Endodermal cell (in vitro differentiated cells): ENCODE measurements at regions not wholly inside any gene's neighbourhood (a gene's known extent, or its start where the extent isn't known, plus 50 kb on each side); places are given as distances from the start of the nearest gene placed in this dataset.

ENCODE experiments used
- DNase-seq: peaks from one replicate; pipeline ENCODE4 v3.0.0-alpha.2; 2017
- H3K27ac ChIP-seq: 2 replicates; pipeline ENCODE4 v1.5.1; 2013; ENCODE audit warnings: mild to moderate bottlenecking, low read depth, low read length, moderate library complexity
- H3K27me3 ChIP-seq: 2 replicates; pipeline ENCODE4 v1.6.1; 2013; ENCODE audit warnings: mild to moderate bottlenecking, low read length, moderate library complexity; ENCODE audit not compliant: insufficient read depth, control insufficient read depth, poor library complexity, severe bottlenecking
- H3K36me3 ChIP-seq: 2 replicates; pipeline ENCODE4 v1.7.0; 2013; ENCODE audit warnings: mild to moderate bottlenecking, low read length, moderate library complexity; ENCODE audit not compliant: control insufficient read depth, insufficient read depth
- H3K4me1 ChIP-seq: one replicate; pipeline ENCODE4 v1.7.0; 2013; ENCODE audit warnings: low read length; ENCODE audit not compliant: control insufficient read depth, insufficient read depth
- H3K4me3 ChIP-seq: 2 replicates; pipeline ENCODE4 v1.5.1; 2013; ENCODE audit warnings: mild to moderate bottlenecking, low read length, moderate library complexity
- H3K9ac ChIP-seq: 2 replicates; pipeline ENCODE4 v1.6.1; 2013; ENCODE audit warnings: mild to moderate bottlenecking, low read length, moderate library complexity; ENCODE audit not compliant: poor library complexity, severe bottlenecking; ENCODE audit errors: extremely low read depth
- H3K9me3 ChIP-seq: 2 replicates; pipeline ENCODE4 v1.6.1; 2013; ENCODE audit warnings: mild to moderate bottlenecking, low read length, moderate library complexity; ENCODE audit not compliant: control insufficient read depth
- H3K27ac Mint-ChIP-seq: 2 replicates; pipeline ENCODE4 v1.8.0; 2020; ENCODE audit warnings: mixed read lengths
- H3K27me3 Mint-ChIP-seq: 2 replicates; pipeline ENCODE4 v1.8.0; 2021; ENCODE audit warnings: mild to moderate bottlenecking, mixed read lengths; ENCODE audit not compliant: insufficient read depth
- H3K36me3 Mint-ChIP-seq: 2 replicates; pipeline ENCODE4 v1.8.0; 2020; ENCODE audit warnings: low read depth, mixed read lengths
- H3K4me1 Mint-ChIP-seq: 2 replicates; pipeline ENCODE4 v1.8.0; 2020; ENCODE audit warnings: mixed read lengths
- H3K4me3 Mint-ChIP-seq: 2 replicates; pipeline ENCODE4 v1.8.0; 2020; ENCODE audit warnings: mild to moderate bottlenecking, moderate library complexity, mixed read lengths
- H3K9me3 Mint-ChIP-seq: 2 replicates; pipeline ENCODE4 v1.8.0; 2020; ENCODE audit warnings: mild to moderate bottlenecking, mixed read lengths
- CTCF ChIP-seq: fragments of 200-600 bp; sonication (generic); conservative IDR thresholded peaks from 2 replicates; pipeline ENCODE4 v1.5.0; 2021; ENCODE audit warnings: antibody characterized with exemption, mild to moderate bottlenecking
- WGBS, 2 experiments: methylation state at CpG; one replicate each; pipeline versions ENCODE4 v1.1.5 to v1.1.7; 2013; ENCODE audit warnings: missing lambda C conversion rate in 2 of 2, mixed read lengths in 1 of 2; ENCODE audit not compliant: insufficient coverage in 1 of 2, insufficient read length in 1 of 2; 5-methylcytosine and 5-hydroxymethylcytosine counted together

- Histone ChIP-seq H3K27ac (no peak overlapping the region), H3K9ac (no peak overlapping the region), H3K36me3 (no peaks in the 10 kb centered on the region), H3K4me1 (no peaks in the 10 kb centered on the region), H3K9me3 (no peaks in the 10 kb centered on the region), H3K27me3 (no peaks in the 10 kb centered on the region), H3K4me3 (no peak overlapping the region)
- Mint-ChIP-seq H3K27ac (no peak overlapping the region), H3K9me3 (no peaks in the 10 kb centered on the region), H3K36me3 (no peaks in the 10 kb centered on the region), H3K4me1 (no peaks in the 10 kb centered on the region), H3K27me3 (no peaks in the 10 kb centered on the region), H3K4me3 (no peak overlapping the region)
- DNase-seq, result no peak
- TF ChIP-seq CTCF, result no peak
- 92 to 98% methylated on average over 2 to 5 of the region's 6 CpGs for WGBS, 2 experiments
Measured at GRCh38 chr4:136461533-136461932, 1070.8 kb downstream of the PCDH18 start.

- Mint-ChIP-seq H3K4me3 (no peak overlapping the region), H3K36me3 (no peaks in the 10 kb centered on the region), H3K27ac (no peak overlapping the region), H3K4me1 (no peaks in the 10 kb centered on the region), H3K9me3 (peaks cover under 1% of the 10 kb centered on the region), H3K27me3 (no peaks in the 10 kb centered on the region)
- no peaks in the 10 kb centered on the region for H3K4me1 ChIP-seq
- WGBS, 2 experiments, result 75 to 91% methylated on average over 2 to 4 of the region's 4 CpGs
- H3K27ac ChIP-seq, result no peak overlapping the region
- peaks cover 6% of the 10 kb centered on the region for H3K9me3 ChIP-seq
- no peak for DNase-seq
- no peak overlapping the region for H3K4me3 ChIP-seq
- no peaks in the 10 kb centered on the region for H3K36me3 ChIP-seq
- no peaks in the 10 kb centered on the region for H3K27me3 ChIP-seq
- no peak overlapping the region for H3K9ac ChIP-seq
- no peak for TF ChIP-seq CTCF
Measured at GRCh38 chr4:136458326-136458725, 1074.0 kb downstream of the PCDH18 start.

- WGBS, 2 experiments, result 97 to 100% methylated on average over 1 to 5 of the region's 5 CpGs
- Mint-ChIP-seq H3K27ac (no peak overlapping the region), H3K4me3 (no peak overlapping the region), H3K9me3 (peaks cover 2% of the 10 kb centered on the region), H3K4me1 (no peaks in the 10 kb centered on the region), H3K36me3 (no peaks in the 10 kb centered on the region), H3K27me3 (no peaks in the 10 kb centered on the region)
- no peak for TF ChIP-seq CTCF
- DNase-seq, result no peak
- no peak overlapping the region for H3K4me3 ChIP-seq
- H3K9ac ChIP-seq, result no peak overlapping the region
- no peak overlapping the region for H3K27ac ChIP-seq
- H3K9me3 ChIP-seq, result peaks cover 7% of the 10 kb centered on the region
- H3K36me3 ChIP-seq, result no peaks in the 10 kb centered on the region
- no peaks in the 10 kb centered on the region for H3K27me3 ChIP-seq
- no peaks in the 10 kb centered on the region for H3K4me1 ChIP-seq
Measured at GRCh38 chr4:136457577-136457976, 1074.7 kb downstream of the PCDH18 start.
